GM19463 (cell line): ENCODE measurements at regions not wholly inside any gene's neighbourhood (a gene's known extent, or its start where the extent isn't known, plus 50 kb on each side); places are given as distances from the start of the nearest gene placed in this dataset.
"Not testable (repeated sequence)": the region's sequence is repeated elsewhere in the genome, so short reads cannot be mapped to it uniquely, and the experiment has no call there.

Experiments
- ATAC-seq: cut with Tn5 transposase; IDR thresholded peaks from one replicate; pipeline ENCODE4 v1.9.1; 2021; ENCODE audit warnings: mild to moderate bottlenecking, moderate library complexity; ENCODE audit not compliant: unreplicated experiment

GRCh38 chr3:34411596-34411995 lies 613.2 kb downstream of the PDCD6IP start:
- ATAC-seq = no peak

- ATAC-seq = no peak
Observed at GRCh38 chr3:34419801-34420200, 621.4 kb downstream of the PDCD6IP start.

- no peak for ATAC-seq
Observed at GRCh38 chr3:34421762-34422161, 623.3 kb downstream of the PDCD6IP start.

GRCh38 chr3:34439796-34440195 lies 641.4 kb downstream of the PDCD6IP start:
- no peak for ATAC-seq

- no peak for ATAC-seq
Observed at GRCh38 chr3:34444137-34444536, 645.7 kb downstream of the PDCD6IP start.

- ATAC-seq = no peak
Observed at GRCh38 chr3:34449305-34449704, 650.9 kb downstream of the PDCD6IP start.

GRCh38 chr3:34463414-34463813 lies 665.0 kb downstream of the PDCD6IP start:
- ATAC-seq = no peak

GRCh38 chr3:34464646-34465045 lies 666.2 kb downstream of the PDCD6IP start:
- no peak for ATAC-seq

GRCh38 chr3:34475851-34476250 lies 677.4 kb downstream of the PDCD6IP start:
- ATAC-seq = no peak

GRCh38 chr3:34483311-34483887 lies 685.0 kb downstream of the PDCD6IP start:
- no peak for ATAC-seq

GRCh38 chr3:34504366-34504765 lies 705.9 kb downstream of the PDCD6IP start:
- ATAC-seq = no peak

- ATAC-seq = no peak
Observed at GRCh38 chr3:34504775-34505174, 706.3 kb downstream of the PDCD6IP start.

- no peak for ATAC-seq
Observed at GRCh38 chr3:34508732-34509131, 710.3 kb downstream of the PDCD6IP start.

- ATAC-seq = no peak
Observed at GRCh38 chr3:34511891-34512290, 713.5 kb downstream of the PDCD6IP start.

GRCh38 chr3:34519008-34519407 lies 720.6 kb downstream of the PDCD6IP start:
- ATAC-seq = not testable (repeated sequence)

- no peak for ATAC-seq
Observed at GRCh38 chr3:34531156-34531555, 732.7 kb downstream of the PDCD6IP start.

- no peak for ATAC-seq
Observed at GRCh38 chr3:34533451-34533850, 735.0 kb downstream of the PDCD6IP start.

- ATAC-seq = no peak
Observed at GRCh38 chr3:34534013-34534412, 735.6 kb downstream of the PDCD6IP start.

GRCh38 chr3:34544136-34544535 lies 745.7 kb downstream of the PDCD6IP start:
- ATAC-seq = no peak

- ATAC-seq = no peak
Observed at GRCh38 chr3:34547297-34547920, 749.0 kb downstream of the PDCD6IP start.

GRCh38 chr3:34567266-34567665 lies 768.8 kb downstream of the PDCD6IP start:
- no peak for ATAC-seq

GRCh38 chr3:34568766-34569165 lies 770.3 kb downstream of the PDCD6IP start:
- no peak for ATAC-seq

- no peak for ATAC-seq
Observed at GRCh38 chr3:34569437-34569836, 771.0 kb downstream of the PDCD6IP start.
